ENCODE measurements at regions not wholly inside any gene's neighbourhood (a gene's known extent, or its start where the extent isn't known, plus 50 kb on each side); places are given as distances from the start of the nearest gene placed in this dataset.

DNA sequence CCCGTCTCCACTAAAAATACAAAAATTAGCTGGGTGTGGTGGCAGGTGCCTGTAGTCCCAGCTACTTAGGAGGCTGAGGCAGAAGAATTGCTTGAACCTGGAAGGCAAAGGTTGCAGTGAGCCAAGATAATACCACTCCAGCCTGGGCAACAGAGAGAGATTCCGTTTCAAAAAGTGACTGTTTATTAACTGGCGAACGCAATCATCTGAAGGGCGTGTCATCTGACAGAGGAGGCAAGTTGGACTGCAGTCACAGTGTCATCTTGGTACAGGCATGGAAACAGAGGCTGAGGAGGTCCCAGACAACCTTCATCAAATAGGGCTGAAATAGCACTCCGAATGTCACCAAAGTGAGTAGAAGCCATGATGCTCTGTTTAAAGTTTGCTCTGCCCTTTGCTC, 75.3 kb upstream of the NFE2L3 start:
- TF ChIP-seq POLR2A (IDR thresholded peaks at IDR 0.05; ENCODE audit: low read depth, low read length) (no peak), POLR2AphosphoS5 (IDR thresholded peaks at IDR 0.05; ENCODE audit: low read depth, low read length) (no peak), TAF1 (IDR thresholded peaks at IDR 0.05; ENCODE audit: borderline replicate concordance, low read depth, low read length) (no peak)
